B cell (primary cell): ENCODE measurements at regions not wholly inside any gene's neighbourhood (a gene's known extent, or its start where the extent isn't known, plus 50 kb on each side); places are given as distances from the start of the nearest gene placed in this dataset.
"Not testable (repeated sequence)": the region's sequence is repeated elsewhere in the genome, so short reads cannot be mapped to it uniquely, and the experiment has no call there.

ENCODE experiments used
- EZH2 ChIP-seq: IDR thresholded peaks from 2 replicates; pipeline ENCODE4 v1.6.1; 2012; ENCODE audit warnings: borderline replicate concordance, low read depth, mild to moderate bottlenecking, moderate library complexity, low read length; ENCODE audit not compliant: insufficient read depth, poor library complexity, severe bottlenecking
- TF ChIP-seq, protein P1 (sequence below): fragments of 200-600 bp; IDR thresholded peaks from one replicate; pipeline ENCODE4 v1.8.0; 2022; ENCODE audit warnings: antibody characterized with exemption, mild to moderate bottlenecking

GRCh38 chr6:57998858-57999619 lies 681.6 kb downstream of the PRIM2 start:
- TF ChIP-seq, protein P1, sequence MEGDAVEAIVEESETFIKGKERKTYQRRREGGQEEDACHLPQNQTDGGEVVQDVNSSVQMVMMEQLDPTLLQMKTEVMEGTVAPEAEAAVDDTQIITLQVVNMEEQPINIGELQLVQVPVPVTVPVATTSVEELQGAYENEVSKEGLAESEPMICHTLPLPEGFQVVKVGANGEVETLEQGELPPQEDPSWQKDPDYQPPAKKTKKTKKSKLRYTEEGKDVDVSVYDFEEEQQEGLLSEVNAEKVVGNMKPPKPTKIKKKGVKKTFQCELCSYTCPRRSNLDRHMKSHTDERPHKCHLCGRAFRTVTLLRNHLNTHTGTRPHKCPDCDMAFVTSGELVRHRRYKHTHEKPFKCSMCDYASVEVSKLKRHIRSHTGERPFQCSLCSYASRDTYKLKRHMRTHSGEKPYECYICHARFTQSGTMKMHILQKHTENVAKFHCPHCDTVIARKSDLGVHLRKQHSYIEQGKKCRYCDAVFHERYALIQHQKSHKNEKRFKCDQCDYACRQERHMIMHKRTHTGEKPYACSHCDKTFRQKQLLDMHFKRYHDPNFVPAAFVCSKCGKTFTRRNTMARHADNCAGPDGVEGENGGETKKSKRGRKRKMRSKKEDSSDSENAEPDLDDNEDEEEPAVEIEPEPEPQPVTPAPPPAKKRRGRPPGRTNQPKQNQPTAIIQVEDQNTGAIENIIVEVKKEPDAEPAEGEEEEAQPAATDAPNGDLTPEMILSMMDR = not testable (repeated sequence)
- not testable (repeated sequence) for TF ChIP-seq EZH2
